HepG2 (cell line): ENCODE measurements at regions not wholly inside any gene's neighbourhood (a gene's known extent, or its start where the extent isn't known, plus 50 kb on each side); places are given as distances from the start of the nearest gene placed in this dataset.

ENCODE experiments used
- GABPA ChIP-seq, 2 experiments: IDR thresholded peaks; 2 replicates each; pipeline ENCODE4 v1.6.1; 2011 to 2016; ENCODE audit warnings: low read depth in 2 of 2, low read length in 1 of 2, missing biosample characterization in 1 of 2, missing genetic modification characterization in 1 of 2
- HDAC1 ChIP-seq: sonication (generic); formaldehyde crosslinking; IDR thresholded peaks from 2 replicates; pipeline ENCODE4 v1.5.1; 2020; ENCODE audit warnings: mild to moderate bottlenecking, missing genetic modification reagents
- NR2C2 ChIP-seq: sonication (generic); formaldehyde crosslinking; IDR thresholded peaks from 2 replicates; pipeline ENCODE4 v1.4.0; 2020; ENCODE audit warnings: missing genetic modification reagents, mild to moderate bottlenecking, moderate library complexity, borderline replicate concordance
- REPIN1 ChIP-seq: sonication (generic); formaldehyde crosslinking; IDR thresholded peaks from 2 replicates; pipeline ENCODE4 v1.8.0; 2022; ENCODE audit warnings: missing genetic modification reagents, low read depth, mild to moderate bottlenecking, borderline replicate concordance
- ZNF354B ChIP-seq: sonication (generic); formaldehyde crosslinking; IDR thresholded peaks from 2 replicates; pipeline ENCODE4 v1.8.0; 2022; ENCODE audit warnings: mild to moderate bottlenecking, missing genetic modification reagents
- ZNF782 ChIP-seq: sonication (generic); formaldehyde crosslinking; IDR thresholded peaks from 2 replicates; pipeline ENCODE4 v1.4.0; 2020; ENCODE audit warnings: missing genetic modification reagents, mild to moderate bottlenecking, borderline replicate concordance
- TF ChIP-seq, protein P1 (sequence below): sonication (generic); formaldehyde crosslinking; IDR thresholded peaks from 2 replicates; pipeline ENCODE4 v1.5.0; 2020; ENCODE audit warnings: mild to moderate bottlenecking, missing genetic modification reagents, moderate library complexity
- TF ChIP-seq, protein P2 (sequence below): IDR thresholded peaks from 2 replicates; pipeline ENCODE4 v1.6.1; 2012; ENCODE audit warnings: inconsistent platforms
- TF ChIP-seq, protein P3 (sequence below): sonication (generic); formaldehyde crosslinking; IDR thresholded peaks from 2 replicates; pipeline ENCODE4 v1.9.0; 2022; ENCODE audit warnings: missing genetic modification reagents, mild to moderate bottlenecking, borderline replicate concordance

DNA sequence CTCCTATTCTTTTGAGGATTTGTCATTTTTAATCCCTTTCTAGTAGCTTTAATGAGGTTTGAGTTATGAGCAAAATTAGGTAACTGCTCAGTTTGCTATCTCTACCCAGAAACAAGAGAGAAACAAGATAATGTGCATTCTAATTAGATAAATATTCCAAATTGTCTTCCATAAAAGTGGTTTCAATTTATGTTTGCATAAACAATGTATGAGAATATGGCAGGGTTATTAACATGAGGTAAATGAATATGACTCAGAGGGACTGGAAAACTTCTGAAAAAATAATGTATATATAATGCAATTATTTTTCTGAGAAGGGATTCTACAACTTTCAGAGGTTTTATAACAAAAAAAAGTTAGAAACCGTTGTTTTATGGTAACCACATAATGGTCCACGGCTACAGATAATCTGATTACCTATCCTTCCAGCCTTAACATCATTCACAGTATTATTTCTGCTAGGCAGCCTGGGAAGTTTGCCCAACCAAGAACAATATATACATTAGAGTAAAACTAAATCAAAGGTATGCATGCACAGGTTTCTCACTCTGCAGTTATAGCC lies 101.2 kb downstream of the CRPPA start:
- TF ChIP-seq, protein P1, sequence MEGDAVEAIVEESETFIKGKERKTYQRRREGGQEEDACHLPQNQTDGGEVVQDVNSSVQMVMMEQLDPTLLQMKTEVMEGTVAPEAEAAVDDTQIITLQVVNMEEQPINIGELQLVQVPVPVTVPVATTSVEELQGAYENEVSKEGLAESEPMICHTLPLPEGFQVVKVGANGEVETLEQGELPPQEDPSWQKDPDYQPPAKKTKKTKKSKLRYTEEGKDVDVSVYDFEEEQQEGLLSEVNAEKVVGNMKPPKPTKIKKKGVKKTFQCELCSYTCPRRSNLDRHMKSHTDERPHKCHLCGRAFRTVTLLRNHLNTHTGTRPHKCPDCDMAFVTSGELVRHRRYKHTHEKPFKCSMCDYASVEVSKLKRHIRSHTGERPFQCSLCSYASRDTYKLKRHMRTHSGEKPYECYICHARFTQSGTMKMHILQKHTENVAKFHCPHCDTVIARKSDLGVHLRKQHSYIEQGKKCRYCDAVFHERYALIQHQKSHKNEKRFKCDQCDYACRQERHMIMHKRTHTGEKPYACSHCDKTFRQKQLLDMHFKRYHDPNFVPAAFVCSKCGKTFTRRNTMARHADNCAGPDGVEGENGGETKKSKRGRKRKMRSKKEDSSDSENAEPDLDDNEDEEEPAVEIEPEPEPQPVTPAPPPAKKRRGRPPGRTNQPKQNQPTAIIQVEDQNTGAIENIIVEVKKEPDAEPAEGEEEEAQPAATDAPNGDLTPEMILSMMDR (CRISPR knock-in tag) = no peak
- no peak for TF ChIP-seq ZNF354B (CRISPR knock-in tag)
- no peak for TF ChIP-seq HDAC1 (CRISPR knock-in tag)
- TF ChIP-seq, protein P2, sequence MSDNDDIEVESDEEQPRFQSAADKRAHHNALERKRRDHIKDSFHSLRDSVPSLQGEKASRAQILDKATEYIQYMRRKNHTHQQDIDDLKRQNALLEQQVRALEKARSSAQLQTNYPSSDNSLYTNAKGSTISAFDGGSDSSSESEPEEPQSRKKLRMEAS = no peak
- TF ChIP-seq REPIN1 (CRISPR knock-in tag) = no peak
- no peak for TF ChIP-seq GABPA (IDR thresholded peaks at IDR 0.05; ENCODE audit: low read depth, low read length)
- TF ChIP-seq GABPA (CRISPR knock-in tag; IDR thresholded peaks at IDR 0.05; ENCODE audit: low read depth) = no peak
- TF ChIP-seq ZNF782 (CRISPR knock-in tag) = no peak
- TF ChIP-seq NR2C2 = no peak
- TF ChIP-seq, protein P3, sequence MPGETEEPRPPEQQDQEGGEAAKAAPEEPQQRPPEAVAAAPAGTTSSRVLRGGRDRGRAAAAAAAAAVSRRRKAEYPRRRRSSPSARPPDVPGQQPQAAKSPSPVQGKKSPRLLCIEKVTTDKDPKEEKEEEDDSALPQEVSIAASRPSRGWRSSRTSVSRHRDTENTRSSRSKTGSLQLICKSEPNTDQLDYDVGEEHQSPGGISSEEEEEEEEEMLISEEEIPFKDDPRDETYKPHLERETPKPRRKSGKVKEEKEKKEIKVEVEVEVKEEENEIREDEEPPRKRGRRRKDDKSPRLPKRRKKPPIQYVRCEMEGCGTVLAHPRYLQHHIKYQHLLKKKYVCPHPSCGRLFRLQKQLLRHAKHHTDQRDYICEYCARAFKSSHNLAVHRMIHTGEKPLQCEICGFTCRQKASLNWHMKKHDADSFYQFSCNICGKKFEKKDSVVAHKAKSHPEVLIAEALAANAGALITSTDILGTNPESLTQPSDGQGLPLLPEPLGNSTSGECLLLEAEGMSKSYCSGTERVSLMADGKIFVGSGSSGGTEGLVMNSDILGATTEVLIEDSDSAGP = no peak
